KMS-11 (cell line): ENCODE measurements at regions not wholly inside any gene's neighbourhood (a gene's known extent, or its start where the extent isn't known, plus 50 kb on each side); places are given as distances from the start of the nearest gene placed in this dataset.

Experiments
- H2AFZ ChIP-seq: fragments of 200-600 bp; sonication (generic); 2 replicates; pipeline ENCODE4 v1.6.1; 2016; ENCODE audit warnings: antibody characterized with exemption, mixed run types, low read depth
- H3K27ac ChIP-seq: fragments of 200-600 bp; sonication (generic); 2 replicates; pipeline ENCODE4 v1.6.1; 2016; ENCODE audit warnings: mild to moderate bottlenecking, mixed run types
- H3K27me3 ChIP-seq: fragments of 200-600 bp; sonication (generic); 2 replicates; pipeline ENCODE4 v1.6.1; 2017; ENCODE audit warnings: mild to moderate bottlenecking, low read depth, mixed run types, moderate library complexity; ENCODE audit not compliant: insufficient read depth
- H3K36me3 ChIP-seq: fragments of 200-600 bp; sonication (generic); 2 replicates; pipeline ENCODE4 v1.6.1; 2017; ENCODE audit warnings: mild to moderate bottlenecking, mixed run types; ENCODE audit not compliant: insufficient read depth
- H3K4me1 ChIP-seq: fragments of 200-600 bp; sonication (generic); 2 replicates; pipeline ENCODE4 v1.6.1; 2016; ENCODE audit warnings: mild to moderate bottlenecking, low read depth, mixed run types; ENCODE audit not compliant: poor library complexity, severe bottlenecking
- H3K4me2 ChIP-seq: fragments of 200-600 bp; sonication (generic); 2 replicates; pipeline ENCODE4 v1.7.0; 2016; ENCODE audit warnings: mild to moderate bottlenecking, mixed run types
- H3K4me3 ChIP-seq: fragments of 200-600 bp; sonication (generic); IDR thresholded peaks from 2 replicates; pipeline ENCODE4 v1.6.1; 2017; ENCODE audit warnings: low read depth, low read length, mixed read lengths; ENCODE audit not compliant: insufficient read depth
- H3K79me2 ChIP-seq: fragments of 200-600 bp; sonication (generic); 2 replicates; pipeline ENCODE4 v1.6.1; 2016; ENCODE audit warnings: low read depth, mixed run types; ENCODE audit not compliant: insufficient read depth
- H3K9ac ChIP-seq: fragments of 200-600 bp; sonication (generic); 2 replicates; pipeline ENCODE4 v1.6.1; 2016; ENCODE audit warnings: mild to moderate bottlenecking, mixed run types
- H4K20me1 ChIP-seq: fragments of 200-600 bp; sonication (generic); 2 replicates; pipeline ENCODE4 v1.6.1; 2016; ENCODE audit warnings: mild to moderate bottlenecking, mixed run types; ENCODE audit not compliant: insufficient read depth
- CTCF ChIP-seq: fragments of 200-600 bp; sonication (generic); conservative IDR thresholded peaks from 2 replicates; pipeline ENCODE4 v1.6.1; 2017; ENCODE audit warnings: low read depth, mild to moderate bottlenecking, antibody characterized with exemption, low read length, moderate library complexity, mixed read lengths

- no peak overlapping the region for H3K9ac ChIP-seq
- no peak overlapping the region for H3K27ac ChIP-seq
- H3K4me3 ChIP-seq, result no peak overlapping the region
- H3K36me3 ChIP-seq, result no peaks in the 10 kb centered on the region
- H2AFZ ChIP-seq, result no peak overlapping the region
- no peaks in the 10 kb centered on the region for H3K27me3 ChIP-seq
- peak; percentile 66 for TF ChIP-seq CTCF
- no peak overlapping the region for H3K4me2 ChIP-seq
- no peaks in the 10 kb centered on the region for H4K20me1 ChIP-seq
- no peaks in the 10 kb centered on the region for H3K79me2 ChIP-seq
- H3K4me1 ChIP-seq, result no peaks in the 10 kb centered on the region
Measured at GRCh38 chr1:58162952-58163550, 383.5 kb downstream of the OMA1 start.

GRCh38 chr1:58159434-58159830 is 387.1 kb downstream of the OMA1 start:
- Histone ChIP-seq H3K36me3 (no peaks in the 10 kb centered on the region), H3K4me3 (no peak overlapping the region), H2AFZ (no peak overlapping the region), H3K79me2 (no peaks in the 10 kb centered on the region), H3K4me2 (no peak overlapping the region), H3K27me3 (no peaks in the 10 kb centered on the region), H3K9ac (no peak overlapping the region), H3K4me1 (no peaks in the 10 kb centered on the region), H4K20me1 (no peaks in the 10 kb centered on the region), H3K27ac (no peak overlapping the region)
- TF ChIP-seq CTCF, result no peak

GRCh38 chr1:58158506-58159433 is 387.8 kb downstream of the OMA1 start:
- no peaks in the 10 kb centered on the region for H4K20me1 ChIP-seq
- H3K4me1 ChIP-seq, result no peaks in the 10 kb centered on the region
- TF ChIP-seq CTCF, result no peak
- no peak overlapping the region for H3K4me2 ChIP-seq
- H3K36me3 ChIP-seq, result no peaks in the 10 kb centered on the region
- no peaks in the 10 kb centered on the region for H3K27me3 ChIP-seq
- H3K27ac ChIP-seq, result no peak overlapping the region
- H3K9ac ChIP-seq, result no peak overlapping the region
- no peak overlapping the region for H3K4me3 ChIP-seq
- H3K79me2 ChIP-seq, result no peaks in the 10 kb centered on the region
- H2AFZ ChIP-seq, result no peak overlapping the region

- Histone ChIP-seq H3K27me3 (no peaks in the 10 kb centered on the region), H3K9ac (no peak overlapping the region), H4K20me1 (no peaks in the 10 kb centered on the region), H3K36me3 (no peaks in the 10 kb centered on the region), H3K27ac (no peak overlapping the region), H2AFZ (no peak overlapping the region), H3K4me1 (no peaks in the 10 kb centered on the region), H3K79me2 (no peaks in the 10 kb centered on the region), H3K4me3 (no peak overlapping the region), H3K4me2 (no peak overlapping the region)
- no peak for TF ChIP-seq CTCF
Measured at GRCh38 chr1:58158016-58158415, 388.5 kb downstream of the OMA1 start.
